DMS79 (cell line): ENCODE measurements at regions not wholly inside any gene's neighbourhood (a gene's known extent, or its start where the extent isn't known, plus 50 kb on each side); places are given as distances from the start of the nearest gene placed in this dataset.

Experiments
- DNase-seq: peaks from one replicate; lab custom pipeline; 2025; lab: John Stamatoyannopoulos, UW

- no peak for DNase-seq
These were observed 256.4 kb upstream of the SOX21 start for GRCh38 chr13:94968757-94969086.

GRCh38 chr13:94968040-94968756 is 255.9 kb upstream of the SOX21 start:
- DNase-seq: no peak

GRCh38 chr13:94967183-94968039 is 255.1 kb upstream of the SOX21 start:
- no peak for DNase-seq

GRCh38 chr13:94966422-94966955 is 254.1 kb upstream of the SOX21 start:
- DNase-seq: no peak

- no peak for DNase-seq
These were observed 247.3 kb upstream of the SOX21 start for GRCh38 chr13:94959626-94960025.

GRCh38 chr13:94956417-94957110 is 244.2 kb upstream of the SOX21 start:
- no peak for DNase-seq

GRCh38 chr13:94952787-94953186 is 240.4 kb upstream of the SOX21 start:
- no peak for DNase-seq

GRCh38 chr13:94950303-94950702 is 238.0 kb upstream of the SOX21 start:
- no peak for DNase-seq

GRCh38 chr13:94947965-94948371 is 235.6 kb upstream of the SOX21 start:
- no peak for DNase-seq

- DNase-seq: no peak
These were observed 235.0 kb upstream of the SOX21 start for GRCh38 chr13:94947392-94947791.

- DNase-seq: no peak
These were observed 233.7 kb upstream of the SOX21 start for GRCh38 chr13:94946039-94946438.

- no peak for DNase-seq
These were observed 225.8 kb upstream of the SOX21 start for GRCh38 chr13:94938124-94938523.

- DNase-seq: no peak
These were observed 224.3 kb upstream of the SOX21 start for GRCh38 chr13:94936633-94937032.

GRCh38 chr13:94933936-94934335 is 221.6 kb upstream of the SOX21 start:
- no peak for DNase-seq

GRCh38 chr13:94933230-94933751 is 220.9 kb upstream of the SOX21 start:
- no peak for DNase-seq

- DNase-seq: no peak
These were observed 215.9 kb upstream of the SOX21 start for GRCh38 chr13:94928127-94928775.

GRCh38 chr13:94925263-94925662 is 212.9 kb upstream of the SOX21 start:
- DNase-seq: no peak

GRCh38 chr13:94921181-94921580 is 208.8 kb upstream of the SOX21 start:
- no peak for DNase-seq

- no peak for DNase-seq
These were observed 208.2 kb upstream of the SOX21 start for GRCh38 chr13:94920578-94920977.

GRCh38 chr13:94917824-94918223 is 205.5 kb upstream of the SOX21 start:
- no peak for DNase-seq

GRCh38 chr13:94914895-94915294 is 202.6 kb upstream of the SOX21 start:
- DNase-seq: no peak

- no peak for DNase-seq
These were observed 194.3 kb upstream of the SOX21 start for GRCh38 chr13:94906605-94907004.
